AG08395 (cell line): ENCODE measurements at regions not wholly inside any gene's neighbourhood (a gene's known extent, or its start where the extent isn't known, plus 50 kb on each side); places are given as distances from the start of the nearest gene placed in this dataset.

Experiments
- DNase-seq: peaks from one replicate; pipeline ENCODE4 v3.0.0; 2012; ENCODE audit warnings: mixed read lengths, low spot score

- no peak for DNase-seq
Observed at GRCh38 chr12:46131732-46132469, 136.9 kb downstream of the SLC38A1 start.

DNA sequence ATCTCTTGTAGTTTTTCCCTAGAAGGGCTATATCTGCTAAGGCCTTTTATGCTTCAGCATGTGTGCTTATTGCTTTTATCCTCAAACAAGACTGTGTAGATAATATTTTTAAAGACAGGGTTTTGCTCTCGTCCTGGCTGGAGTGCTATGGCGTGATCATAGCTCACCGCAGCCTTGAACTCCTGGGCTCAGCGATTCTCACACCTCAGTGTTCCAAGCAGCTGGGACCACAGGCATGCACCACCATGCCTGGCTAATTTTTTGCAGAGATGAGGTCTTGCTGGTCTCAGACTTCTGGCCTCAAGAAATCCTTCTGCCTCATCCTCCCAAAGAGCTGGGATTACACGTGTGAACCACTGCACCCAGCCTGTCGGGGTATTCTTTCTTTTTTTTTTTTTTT, 137.3 kb upstream of the SCAF11 start:
- no peak for DNase-seq

DNA sequence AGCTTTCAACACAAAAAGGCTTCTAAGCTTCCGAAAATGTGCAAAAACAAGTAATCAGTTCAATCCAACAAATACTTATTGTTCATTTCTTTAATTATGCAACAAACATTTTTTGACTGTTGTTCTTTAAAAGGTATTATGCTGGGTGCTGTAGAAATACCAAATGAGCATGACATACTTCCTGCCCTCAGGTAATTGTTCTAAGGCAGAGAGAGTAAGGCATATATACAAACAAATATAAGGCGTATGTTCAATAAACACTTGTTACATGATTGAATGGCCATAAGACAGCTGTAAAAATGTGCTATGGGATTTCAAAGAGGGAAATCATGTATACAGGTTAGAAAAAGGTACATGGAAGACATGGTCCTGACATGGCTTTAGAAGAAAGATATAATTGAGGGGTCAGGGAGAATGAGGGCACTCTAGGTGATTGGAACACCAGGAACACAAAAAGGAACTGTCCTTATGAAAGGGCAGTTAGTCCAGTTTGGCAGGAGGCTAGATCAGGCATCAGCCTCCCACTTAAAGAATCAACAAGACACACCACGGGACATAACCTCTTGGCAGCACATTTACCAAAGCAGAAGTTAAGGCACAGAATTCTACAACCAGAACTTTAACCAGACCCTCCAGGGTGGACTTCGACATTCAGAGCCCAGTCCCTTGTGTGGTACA, 135.8 kb upstream of the SCAF11 start:
- DNase-seq: no peak

GRCh38 chr12:46124848-46125619, 134.7 kb upstream of the SCAF11 start:
- peak; percentile 77 for DNase-seq

DNA sequence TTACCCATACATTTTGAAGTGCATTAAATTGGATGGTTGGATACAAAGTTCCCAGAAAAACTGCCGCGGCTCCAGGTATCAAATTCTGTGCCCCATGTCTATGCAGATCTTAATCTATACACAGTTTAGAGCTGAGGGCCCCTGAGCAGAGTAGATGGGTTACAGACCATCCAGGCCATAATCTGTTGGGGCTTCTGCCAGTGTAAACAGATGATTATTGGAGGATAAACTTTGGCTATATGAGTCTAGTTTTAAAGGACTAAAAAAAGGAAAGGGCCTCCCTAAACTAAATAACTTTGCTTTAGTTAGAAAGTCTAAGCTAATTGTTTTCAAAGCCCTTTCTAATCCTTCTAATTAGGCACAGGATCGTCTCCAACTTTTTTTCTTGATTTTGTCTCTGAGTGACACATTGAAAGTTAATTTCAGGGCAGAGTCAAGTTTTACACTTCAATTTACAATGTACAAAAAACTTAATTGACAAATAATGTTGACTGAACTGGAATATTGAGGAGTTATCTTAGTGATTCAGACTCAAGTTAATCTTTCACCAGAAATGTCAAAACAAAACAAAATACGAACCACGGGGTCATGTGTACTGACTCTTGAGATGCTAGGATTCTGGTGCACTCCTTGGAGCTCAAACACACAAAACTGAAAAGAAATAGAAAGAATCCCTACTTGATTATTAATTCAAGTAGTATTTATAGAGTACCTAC, 133.9 kb upstream of the SCAF11 start:
- DNase-seq: no peak

- no peak for DNase-seq
Observed at GRCh38 chr12:46112364-46112763, 122.0 kb upstream of the SCAF11 start.

GRCh38 chr12:46111715-46112114, 121.3 kb upstream of the SCAF11 start:
- no peak for DNase-seq

DNA sequence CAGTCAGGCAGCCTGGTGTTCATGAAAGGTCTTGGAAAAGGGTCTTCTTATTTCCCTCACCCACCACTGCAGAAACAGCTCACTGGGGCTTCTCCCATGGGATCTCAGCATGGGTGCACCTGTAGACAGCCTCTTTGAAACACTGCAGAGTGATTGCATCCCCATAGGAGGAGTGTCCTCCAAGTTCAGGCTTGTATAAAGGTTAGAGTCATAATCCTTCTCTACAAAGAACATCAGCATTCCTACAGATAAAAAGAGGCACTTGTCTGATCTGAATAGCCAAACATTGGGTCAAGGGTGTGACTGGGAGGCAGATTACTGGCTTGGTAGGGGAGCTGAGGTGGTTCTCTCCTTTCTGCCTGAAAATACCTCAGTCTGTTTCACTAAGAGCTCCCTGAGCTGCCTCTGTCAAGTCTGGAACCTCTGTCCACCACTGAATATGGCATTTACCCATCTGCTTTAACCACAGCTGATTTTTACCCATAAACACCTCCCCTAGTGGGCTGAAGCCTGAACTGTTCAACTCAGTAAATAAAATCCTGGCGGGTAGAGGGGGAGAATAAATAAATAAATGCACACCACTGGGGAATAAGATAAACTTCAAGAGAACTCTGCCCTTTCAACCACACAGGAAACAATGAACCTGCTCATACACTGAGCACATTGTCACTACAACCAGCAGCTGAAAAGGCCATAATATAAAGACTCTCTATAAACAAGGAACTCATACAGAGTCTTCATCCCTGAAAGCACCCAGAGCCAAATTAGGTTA, 120.7 kb upstream of the SCAF11 start:
- DNase-seq: no peak

GRCh38 chr12:46110223-46110611, 119.8 kb upstream of the SCAF11 start:
- DNase-seq: no peak

GRCh38 chr12:46109343-46110222, 119.2 kb upstream of the SCAF11 start:
- DNase-seq: no peak

DNA sequence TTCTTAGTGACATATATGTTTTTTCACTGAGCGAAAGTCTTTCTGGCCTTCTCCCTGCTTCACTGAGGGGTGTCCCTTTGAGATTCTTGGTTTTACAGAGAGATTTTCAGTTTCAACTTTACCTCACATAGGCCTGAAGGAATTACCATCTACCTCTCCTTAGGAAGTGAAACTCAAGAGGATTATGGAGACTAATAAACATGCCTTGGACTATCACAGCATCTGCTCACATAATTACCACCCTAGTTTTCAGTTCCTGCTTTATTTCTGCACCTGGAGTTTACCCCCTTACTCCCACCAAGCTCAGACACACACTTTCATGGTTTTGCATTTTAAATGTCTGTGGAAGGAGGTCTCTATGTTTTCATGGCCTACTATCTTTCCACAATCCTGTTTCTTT, 118.3 kb upstream of the SCAF11 start:
- DNase-seq: no peak

DNA sequence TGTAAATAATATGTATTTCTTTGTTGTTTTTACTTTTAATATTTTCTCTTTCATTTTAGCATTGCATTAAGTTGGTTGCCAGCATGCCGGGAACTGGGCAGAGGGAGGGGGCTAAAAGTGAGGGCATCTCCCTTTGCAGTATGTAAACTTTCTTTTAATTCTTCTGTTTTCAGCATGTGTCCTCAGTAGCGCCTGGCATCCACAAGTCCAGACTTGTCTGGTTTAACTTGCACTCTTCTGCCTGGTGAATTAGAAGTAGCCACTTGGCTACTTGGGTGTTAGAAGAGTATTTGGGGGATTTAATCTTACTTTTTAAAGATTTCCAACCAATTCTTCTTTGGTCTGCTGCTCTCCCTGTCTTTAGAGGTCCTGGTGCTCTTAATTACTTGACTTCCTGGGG, 117.2 kb upstream of the SCAF11 start:
- no peak for DNase-seq

DNA sequence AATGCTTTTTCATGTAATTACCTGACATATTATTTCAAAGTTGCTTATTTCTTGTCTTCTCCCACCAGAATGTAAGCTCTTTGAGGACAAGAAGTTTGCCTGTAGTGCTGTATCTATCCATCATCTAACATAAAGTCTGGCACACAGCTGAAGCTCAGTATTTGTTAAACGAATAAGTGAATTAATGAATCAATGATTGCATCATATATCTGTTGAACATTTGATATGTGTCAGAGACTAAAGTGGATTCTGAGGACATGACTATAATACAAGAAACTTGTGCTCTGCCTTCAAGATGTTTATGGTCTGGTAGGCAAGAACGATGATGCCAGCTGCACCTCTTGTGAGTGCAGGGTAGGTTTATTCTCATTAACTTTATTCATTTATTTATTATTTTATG, 115.4 kb upstream of the SCAF11 start:
- no peak for DNase-seq

DNA sequence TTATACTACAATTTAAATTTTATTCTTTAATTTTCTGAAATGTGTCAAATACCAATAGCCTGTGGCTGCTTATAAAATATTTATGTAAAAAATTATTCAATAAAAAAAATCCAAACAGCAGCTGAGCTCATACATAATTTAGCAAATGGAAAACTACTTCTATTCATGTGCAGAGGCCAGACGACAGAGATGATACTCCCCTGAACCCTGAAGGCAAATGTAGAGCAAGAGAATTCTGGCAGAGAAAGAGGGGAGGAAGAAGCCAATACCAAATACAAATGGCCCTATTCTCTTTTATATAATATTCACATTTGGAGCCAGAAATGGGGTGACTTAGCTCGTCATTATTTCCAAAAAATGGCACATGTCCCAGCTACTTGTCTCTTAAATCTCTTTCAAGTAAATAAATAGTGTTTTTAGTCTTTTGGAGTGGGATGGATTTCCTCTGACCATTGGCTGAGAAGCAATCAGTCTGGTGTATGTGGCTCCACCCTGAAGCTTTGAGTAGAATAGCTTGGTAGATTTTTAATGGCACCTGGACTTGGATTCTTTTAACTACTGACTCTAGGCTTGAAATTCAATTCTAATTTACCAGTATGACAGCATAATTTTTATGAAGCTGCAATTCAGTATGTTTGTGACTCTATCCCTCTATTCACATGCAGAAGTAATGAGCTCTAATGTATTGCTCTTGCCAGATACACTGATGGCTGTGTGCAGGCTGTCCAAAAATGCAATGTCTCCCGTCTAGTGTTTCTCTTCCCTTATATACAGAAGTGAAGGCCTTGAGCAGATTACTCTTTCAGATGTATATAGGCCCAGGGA, 113.4 kb upstream of the SCAF11 start:
- DNase-seq: no peak

- no peak for DNase-seq
Observed at GRCh38 chr12:46101485-46101869, 111.1 kb upstream of the SCAF11 start.

DNA sequence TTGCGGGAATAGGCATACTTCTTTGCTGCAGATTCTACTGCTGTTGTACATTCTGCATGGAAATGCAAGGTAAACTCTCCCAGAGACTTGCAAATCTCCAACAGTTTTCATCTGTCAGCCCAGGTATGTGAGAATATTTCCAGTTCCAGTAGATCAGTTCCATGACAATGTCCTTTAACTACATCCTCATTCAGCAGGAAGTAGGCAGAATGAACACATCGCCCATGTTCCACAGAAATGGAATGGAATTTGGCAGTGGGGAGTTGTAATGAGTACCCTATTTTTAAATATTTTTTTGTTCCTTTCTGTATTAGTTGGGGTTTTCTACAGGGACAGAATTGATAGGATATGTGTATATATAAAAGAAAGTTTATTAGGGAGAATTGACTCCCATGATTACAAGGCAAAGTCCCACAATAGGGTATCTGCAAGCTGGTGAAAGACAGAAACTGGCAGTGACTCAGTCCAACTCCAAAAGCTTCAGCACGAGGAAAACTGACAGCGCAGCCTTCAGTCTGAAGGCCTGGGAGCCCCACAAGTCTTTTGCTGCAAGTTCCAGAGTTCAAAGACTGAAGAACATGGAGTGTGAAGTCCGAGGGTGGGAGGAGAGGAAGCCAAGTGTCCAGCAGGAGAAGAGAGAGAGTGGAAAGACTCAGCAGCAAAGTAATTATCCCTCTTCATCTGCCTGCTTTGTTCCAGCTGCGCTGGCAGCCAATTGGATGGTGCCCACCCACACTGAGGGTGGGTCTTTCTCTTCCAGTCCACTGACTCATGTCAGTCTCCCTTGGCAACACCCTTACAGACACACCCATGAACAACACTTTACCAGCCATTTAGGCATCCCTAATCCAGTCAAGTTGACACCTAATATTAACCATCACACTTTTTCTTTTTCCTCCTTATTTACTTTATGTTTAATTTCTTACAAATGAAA, 110.4 kb upstream of the SCAF11 start:
- no peak for DNase-seq

DNA sequence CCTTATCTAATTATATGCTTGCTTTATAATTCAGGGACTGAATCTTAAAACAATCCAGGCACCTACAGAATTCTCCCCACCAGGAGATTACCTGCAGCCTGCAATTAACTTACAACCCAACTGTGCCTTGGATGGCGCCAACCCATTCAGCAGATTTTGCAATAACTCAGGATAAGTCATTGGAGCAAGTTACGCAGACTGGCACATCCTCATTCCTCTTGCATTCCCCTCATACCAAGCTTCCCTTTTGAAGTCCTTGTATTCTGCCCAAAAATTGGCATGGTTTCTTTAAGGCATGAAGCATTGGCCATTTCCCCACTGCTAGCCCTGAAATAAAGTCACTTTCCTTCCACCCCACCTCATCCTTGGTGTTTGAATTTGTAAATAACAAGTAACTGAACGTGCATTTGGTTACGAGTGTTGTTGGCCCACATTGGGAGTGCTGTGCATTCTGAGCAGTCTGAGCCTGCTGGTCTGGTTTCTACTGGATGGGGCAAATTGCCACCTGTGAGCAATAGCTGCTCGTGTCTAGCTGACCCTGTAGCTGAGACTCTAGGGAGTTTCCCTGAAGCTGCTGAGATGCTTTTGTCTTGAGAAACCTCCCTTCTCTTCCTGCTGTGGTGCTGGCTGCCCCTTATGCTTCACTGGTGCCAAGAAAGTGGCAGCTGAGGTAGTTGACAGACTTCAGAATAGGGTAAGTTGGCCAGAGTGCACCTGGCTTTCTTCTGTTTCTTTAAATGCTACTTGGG, 99.2 kb upstream of the SCAF11 start:
- DNase-seq: no peak

DNA sequence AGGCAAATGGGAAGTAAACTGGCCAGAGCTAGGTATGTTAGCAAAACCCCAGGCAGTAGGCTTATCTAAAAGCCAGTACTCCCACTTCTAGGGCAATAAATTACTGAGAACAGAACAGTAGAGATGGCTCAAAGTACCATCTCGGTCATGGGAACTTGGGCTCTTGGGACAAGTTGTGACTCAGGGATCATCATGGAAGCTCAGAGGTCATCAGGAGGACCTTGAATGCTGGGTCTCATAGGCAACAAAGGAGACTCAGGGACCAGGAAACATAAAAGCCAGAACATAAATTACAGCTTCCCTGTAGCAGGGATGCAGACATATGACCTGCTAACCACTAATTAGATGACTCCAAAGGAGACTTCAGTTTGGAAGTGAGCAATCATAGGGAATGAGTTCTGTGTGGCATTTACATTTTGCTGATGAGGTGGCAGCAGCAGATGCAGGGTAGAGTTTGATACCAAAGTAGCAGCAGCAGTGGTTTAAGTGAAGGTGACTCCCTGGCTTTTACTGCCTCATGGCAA, 97.6 kb upstream of the SCAF11 start:
- DNase-seq: no peak
